GM12878 (cell line): ENCODE measurements at regions not wholly inside any gene's neighbourhood (a gene's known extent, or its start where the extent isn't known, plus 50 kb on each side); places are given as distances from the start of the nearest gene placed in this dataset.

Source experiments
- ATAC-seq: fragments of 200-7000 bp; cut with Tn5 transposase; 3 replicates; pipeline ENCODE4 v1.9.1; 2020; ENCODE audit warnings: mild to moderate bottlenecking, moderate library complexity
- BruUV-seq: library from RNA; stranded (reverse); fragments of 400-500 nt; replicated peaks from 2 replicates; lab custom pipeline; 2021; lab: Mats Ljungman, UMichigan
- CTCF ChIA-PET: fragments of 300-600 bp; sonication (Branson Sonifier 250); formaldehyde crosslinking; extraction: SDS; loops from one replicate; lab custom pipeline; 2021; ENCODE audit warnings: inconsistent platforms; lab: Yijun Ruan, JAX
- POLR2A ChIA-PET: fragments of 350-600 bp; formaldehyde crosslinking; extraction: SDS; loops from one replicate; lab custom pipeline; 2021; ENCODE audit warnings: inconsistent platforms; lab: Charles Lee
- RAD21 ChIA-PET: fragments of 300-600 bp; sonication (Branson Sonifier 250); formaldehyde crosslinking; loops from one replicate; lab custom pipeline; 2023; ENCODE audit warnings: antibody characterized with exemption; ENCODE audit not compliant: unreplicated experiment; lab: Charles Lee
- SMC1A ChIA-PET: fragments of 300-600 bp; sonication (Branson Sonifier 250); formaldehyde crosslinking; loops from one replicate; lab custom pipeline; 2023; ENCODE audit not compliant: unreplicated experiment, uncharacterized antibody; lab: Charles Lee
- DNase-seq: peaks from one replicate; pipeline ENCODE4 v3.0.0-alpha.2; 2011; ENCODE audit warnings: low read depth, low spot score
- FAIRE-seq: peaks from 3 replicates; lab custom pipeline; 2011; peaks lifted over from hg19 to GRCh38; lab: Jason Lieb, UNC
- H2AFZ ChIP-seq: 2 replicates; pipeline ENCODE4 v1.6.0; 2011; ENCODE audit warnings: low read depth, low read length, control low read depth; ENCODE audit not compliant: control insufficient read depth
- H3K27ac ChIP-seq: 2 replicates; pipeline ENCODE4 v1.5.1; 2011; ENCODE audit warnings: control low read depth; ENCODE audit not compliant: control insufficient read depth, insufficient read depth
- H3K27me3 ChIP-seq, 2 experiments: replicated peaks in 1 of 2; 2 replicates each; pipeline versions ENCODE4 v1.6.0 to v1.6.1; 2011; ENCODE audit warnings: low read length in 1 of 2; ENCODE audit not compliant: control insufficient read depth in 2 of 2, insufficient read depth in 2 of 2
- H3K36me3 ChIP-seq, 2 experiments: 2 replicates each; pipeline ENCODE4 v1.5.1; 2011; ENCODE audit warnings: low read length in 1 of 2; ENCODE audit not compliant: control insufficient read depth in 2 of 2, insufficient read depth in 2 of 2
- H3K4me1 ChIP-seq: 2 replicates; pipeline ENCODE4 v1.6.1; 2011; ENCODE audit warnings: mild to moderate bottlenecking, low read length, moderate library complexity, mixed read lengths; ENCODE audit not compliant: control insufficient read depth, insufficient read depth
- H3K4me2 ChIP-seq: 2 replicates; pipeline ENCODE4 v1.6.0; 2011; ENCODE audit warnings: control low read depth; ENCODE audit not compliant: control insufficient read depth, insufficient read depth
- H3K4me3 ChIP-seq: fragments of 200-600 bp; sonication (generic); 2 replicates; pipeline ENCODE4 v1.5.1; 2016
- H3K79me2 ChIP-seq: 2 replicates; pipeline ENCODE4 v1.6.0; 2011; ENCODE audit warnings: low read length; ENCODE audit not compliant: control insufficient read depth, insufficient read depth
- H3K9ac ChIP-seq: 2 replicates; pipeline ENCODE4 v1.8.0; 2011; ENCODE audit warnings: low read length, control low read depth, mixed read lengths; ENCODE audit not compliant: control insufficient read depth, insufficient read depth
- H3K9me3 ChIP-seq: replicated peaks from 3 replicates; pipeline ENCODE4 v1.5.1; 2011; ENCODE audit warnings: mild to moderate bottlenecking, low read length; ENCODE audit not compliant: control insufficient read depth, insufficient read depth
- H4K20me1 ChIP-seq: 2 replicates; pipeline ENCODE4 v1.6.0; 2011; ENCODE audit not compliant: control insufficient read depth, insufficient read depth
- CHD4 ChIP-seq: fragments of 200-600 bp; sonication (generic); IDR thresholded peaks from 2 replicates; pipeline ENCODE4 v1.6.1; 2016; ENCODE audit warnings: mild to moderate bottlenecking
- E2F8 ChIP-seq: fragments of 450-650 bp; IDR thresholded peaks from 2 replicates; pipeline ENCODE4 v1.6.1; 2018; ENCODE audit warnings: mild to moderate bottlenecking, low read depth, moderate library complexity; ENCODE audit not compliant: partially characterized antibody
- FOS ChIP-seq: IDR thresholded peaks from 3 replicates; pipeline ENCODE4 v1.6.1; 2011; ENCODE audit warnings: borderline replicate concordance; ENCODE audit not compliant: insufficient read length; ENCODE audit errors: extremely low read depth
- FOXM1 ChIP-seq: IDR thresholded peaks from 2 replicates; pipeline ENCODE4 v1.6.1; 2012; ENCODE audit warnings: low read depth, mild to moderate bottlenecking, inconsistent platforms, low read length, moderate library complexity
- NR2C1 ChIP-seq: fragments of 450-650 bp; IDR thresholded peaks from 2 replicates; pipeline ENCODE4 v1.6.1; 2017; ENCODE audit warnings: antibody characterized with exemption, mild to moderate bottlenecking, moderate library complexity
- NRF1 ChIP-seq: conservative IDR thresholded peaks from 2 replicates; pipeline ENCODE4 v1.6.1; 2011; ENCODE audit warnings: mild to moderate bottlenecking, low read depth, low read length, improper control_type of control experiment
- RAD21 ChIP-seq: IDR thresholded peaks from 2 replicates; pipeline ENCODE4 v1.6.1; 2011; ENCODE audit warnings: mild to moderate bottlenecking, low read depth, low read length, moderate library complexity; ENCODE audit not compliant: insufficient read depth
- SMAD1 ChIP-seq: fragments of 450-650 bp; IDR thresholded peaks from 2 replicates; pipeline ENCODE4 v1.6.1; 2018; ENCODE audit warnings: mild to moderate bottlenecking, low read depth; ENCODE audit not compliant: partially characterized antibody
- ZSCAN29 ChIP-seq: fragments of 450-650 bp; IDR thresholded peaks from 2 replicates; pipeline ENCODE4 v1.6.1; 2017; ENCODE audit warnings: mild to moderate bottlenecking, moderate library complexity
- WGBS: methylation state at CpG from one replicate; pipeline ENCODE4 v1.1.6; 2016; ENCODE audit warnings: low lambda C conversion rate; ENCODE audit not compliant: insufficient replicate concordance, insufficient coverage; ENCODE audit errors: missing lambda C conversion rate; 5-methylcytosine and 5-hydroxymethylcytosine counted together
- in situ Hi-C: fragments of 300-500 bp; cut with MboI; formaldehyde crosslinking; loops from 9 replicates; pipeline ENCODE4 v1.14.3; 2018; ENCODE audit warnings: mixed read lengths
- intact Hi-C: fragments of 100-400 bp; cut with micrococcal nuclease; formaldehyde crosslinking; loops from one replicate; pipeline ENCODE4 v1.14.2; 2022; ENCODE audit not compliant: unreplicated experiment
- TF ChIP-seq, protein P1 (sequence below): fragments of 150-350 bp; IDR thresholded peaks from 2 replicates; pipeline ENCODE4 v1.6.1; 2014; ENCODE audit warnings: mild to moderate bottlenecking, low read depth, low read length

- FAIRE-seq: no peak
- in situ Hi-C loops: no loop called here
- no TSS peak for BruUV-seq
Measured at GRCh38 chr1:117270679-117271078, 60.0 kb upstream of the VTCN1 start.

GRCh38 chr1:117268535-117269455, 58.1 kb upstream of the VTCN1 start:
- Histone ChIP-seq H4K20me1 (no peaks in the 10 kb centered on the region), H2AFZ (no peak overlapping the region), H3K4me1 (no peaks in the 10 kb centered on the region), H3K27me3 (peaks cover 0 to 2% of the 10 kb centered on the region in 2 experiments; a peak in 2 of 4 replicates), H3K9me3 (no peaks in the 10 kb centered on the region), H3K9ac (no peak overlapping the region), H3K27ac (no peak overlapping the region), H3K4me3 (no peak overlapping the region), H3K79me2 (no peaks in the 10 kb centered on the region), H3K4me2 (no peak overlapping the region), H3K36me3 (no peaks in the 10 kb centered on the region)
- whole genome bisulfite sequencing: 44% methylated on average over 11 of the region's 11 CpGs
- ChIA-PET RAD21 (no interaction called here), CTCF (no interaction called here), POLR2A (no interaction called here), SMC1A (no interaction called here)
- BruUV-seq: no TSS peak
- intact Hi-C loops (no loop called here), in situ Hi-C loops (no loop called here)
- DNase-seq: no peak
- ATAC-seq: no peak
- FAIRE-seq: no peak
- no peak for TF ChIP-seq CHD4
- no peak for TF ChIP-seq NR2C1
- TF ChIP-seq ZSCAN29: no peak
- TF ChIP-seq FOXM1: no peak
- TF ChIP-seq E2F8: no peak
- TF ChIP-seq RAD21: no peak
- TF ChIP-seq FOS: no peak

More at GRCh38 chr1:117270679-117271078, 60.0 kb upstream of the VTCN1 start:
- Histone ChIP-seq H3K27ac (no peak overlapping the region), H2AFZ (no peak overlapping the region), H3K36me3 (no peaks in the 10 kb centered on the region), H3K79me2 (no peaks in the 10 kb centered on the region), H4K20me1 (no peaks in the 10 kb centered on the region), H3K27me3 (no peaks in the 10 kb centered on the region; a peak in 2 of 4 replicates), H3K4me2 (no peak overlapping the region), H3K9ac (no peak overlapping the region), H3K9me3 (no peaks in the 10 kb centered on the region), H3K4me3 (no peak overlapping the region), H3K4me1 (no peaks in the 10 kb centered on the region)
- ChIA-PET SMC1A (no interaction called here), CTCF (no interaction called here), POLR2A (no interaction called here), RAD21 (no interaction called here)
- ATAC-seq (no peak), DNase-seq (no peak)
- no peak for TF ChIP-seq SMAD1
- TF ChIP-seq NRF1: no peak
- TF ChIP-seq, protein P1, sequence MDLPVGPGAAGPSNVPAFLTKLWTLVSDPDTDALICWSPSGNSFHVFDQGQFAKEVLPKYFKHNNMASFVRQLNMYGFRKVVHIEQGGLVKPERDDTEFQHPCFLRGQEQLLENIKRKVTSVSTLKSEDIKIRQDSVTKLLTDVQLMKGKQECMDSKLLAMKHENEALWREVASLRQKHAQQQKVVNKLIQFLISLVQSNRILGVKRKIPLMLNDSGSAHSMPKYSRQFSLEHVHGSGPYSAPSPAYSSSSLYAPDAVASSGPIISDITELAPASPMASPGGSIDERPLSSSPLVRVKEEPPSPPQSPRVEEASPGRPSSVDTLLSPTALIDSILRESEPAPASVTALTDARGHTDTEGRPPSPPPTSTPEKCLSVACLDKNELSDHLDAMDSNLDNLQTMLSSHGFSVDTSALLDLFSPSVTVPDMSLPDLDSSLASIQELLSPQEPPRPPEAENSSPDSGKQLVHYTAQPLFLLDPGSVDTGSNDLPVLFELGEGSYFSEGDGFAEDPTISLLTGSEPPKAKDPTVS: no peak
- intact Hi-C loops: no loop called here
